Amniotic epithelial cell (primary cell): ENCODE measurements at regions not wholly inside any gene's neighbourhood (a gene's known extent, or its start where the extent isn't known, plus 50 kb on each side); places are given as distances from the start of the nearest gene placed in this dataset.

Source experiments
- DNase-seq: peaks from one replicate; pipeline ENCODE4 v3.0.0-alpha.2; 2010; ENCODE audit warnings: low read depth

- no peak for DNase-seq
Measured at GRCh38 chr5:174291162-174291561, 245.7 kb downstream of the NSG2 start.

DNA sequence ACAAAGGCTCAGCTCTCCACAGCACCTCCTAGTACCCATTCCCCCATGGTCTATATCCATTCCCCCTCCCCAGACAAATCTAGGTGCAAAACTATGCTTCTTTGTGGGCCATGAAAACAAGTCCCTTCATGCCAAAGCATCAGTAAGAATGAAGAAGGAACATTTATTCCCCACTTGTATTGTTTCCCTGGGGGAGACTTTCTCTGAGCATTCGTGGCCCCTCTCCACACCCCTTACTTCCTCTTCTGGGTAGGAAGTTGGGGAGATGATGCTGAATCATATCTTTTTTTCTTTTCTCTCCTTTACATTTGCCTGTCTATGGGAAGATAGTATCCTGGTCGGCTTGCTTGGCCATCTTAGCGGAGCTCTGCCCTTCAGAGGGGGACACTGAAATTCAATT, 246.8 kb downstream of the NSG2 start:
- no peak for DNase-seq

GRCh38 chr5:174293006-174293405, 247.5 kb downstream of the NSG2 start:
- DNase-seq = no peak

DNA sequence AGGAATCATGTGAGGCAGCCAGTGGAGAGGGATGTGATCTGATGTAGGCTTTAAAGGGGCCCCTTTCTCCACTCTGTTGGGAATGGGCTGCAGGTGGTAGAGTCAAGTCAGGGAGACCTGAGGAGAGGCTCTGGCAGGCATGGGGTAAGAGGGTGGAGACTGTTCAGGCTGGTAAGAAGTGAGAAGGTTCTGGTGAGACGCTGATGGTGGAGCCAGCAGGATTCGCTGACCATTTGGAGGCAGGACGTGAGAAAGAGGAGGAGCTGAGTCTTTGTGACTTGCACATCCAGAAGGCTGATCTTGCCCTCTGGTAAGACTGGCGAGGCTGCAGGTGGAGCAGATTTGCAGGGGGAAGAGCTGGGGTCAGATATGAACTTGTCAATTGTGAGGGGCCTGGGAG, 248.0 kb downstream of the NSG2 start:
- no peak for DNase-seq

DNA sequence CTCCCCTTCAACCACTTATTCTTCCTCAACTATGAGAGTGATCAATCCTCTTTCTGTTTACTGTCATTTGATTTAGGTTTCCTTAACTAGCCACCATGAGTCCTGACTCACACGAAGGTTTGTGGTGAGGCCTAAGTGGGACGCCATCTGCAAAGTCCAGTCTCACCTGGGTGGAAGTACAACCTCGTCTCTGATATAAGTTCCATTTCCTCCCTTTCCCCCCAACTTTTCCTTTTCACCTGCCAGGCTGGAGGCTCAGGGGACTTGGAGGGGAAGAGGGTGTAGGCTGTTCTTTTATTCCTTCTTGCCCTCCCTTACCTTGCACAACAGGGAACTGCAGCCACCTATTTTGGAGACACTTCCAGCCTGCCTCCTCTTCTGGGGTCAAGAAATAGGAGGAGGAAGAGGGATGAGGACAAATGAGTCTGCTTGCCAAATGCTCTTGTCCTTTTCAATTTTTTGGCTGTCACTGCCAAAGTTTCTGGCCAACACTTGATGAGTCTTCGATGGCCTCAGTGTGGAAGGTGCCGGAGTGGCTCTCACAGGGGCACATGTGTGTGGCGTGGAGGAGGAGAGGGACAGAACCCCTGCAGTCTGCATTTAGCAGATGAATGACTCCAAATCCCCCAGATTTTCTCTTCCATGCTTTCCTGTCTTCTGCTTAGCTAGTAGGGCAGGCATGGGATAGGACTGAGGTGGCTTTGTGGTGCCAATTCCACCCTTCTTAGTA, 249.6 kb downstream of the NSG2 start:
- no peak for DNase-seq

GRCh38 chr5:174295702-174296436, 250.4 kb downstream of the NSG2 start:
- no peak for DNase-seq

GRCh38 chr5:174300118-174300940, 254.8 kb downstream of the NSG2 start:
- no peak for DNase-seq

GRCh38 chr5:174300941-174301761, 255.6 kb downstream of the NSG2 start:
- DNase-seq = no peak

DNA sequence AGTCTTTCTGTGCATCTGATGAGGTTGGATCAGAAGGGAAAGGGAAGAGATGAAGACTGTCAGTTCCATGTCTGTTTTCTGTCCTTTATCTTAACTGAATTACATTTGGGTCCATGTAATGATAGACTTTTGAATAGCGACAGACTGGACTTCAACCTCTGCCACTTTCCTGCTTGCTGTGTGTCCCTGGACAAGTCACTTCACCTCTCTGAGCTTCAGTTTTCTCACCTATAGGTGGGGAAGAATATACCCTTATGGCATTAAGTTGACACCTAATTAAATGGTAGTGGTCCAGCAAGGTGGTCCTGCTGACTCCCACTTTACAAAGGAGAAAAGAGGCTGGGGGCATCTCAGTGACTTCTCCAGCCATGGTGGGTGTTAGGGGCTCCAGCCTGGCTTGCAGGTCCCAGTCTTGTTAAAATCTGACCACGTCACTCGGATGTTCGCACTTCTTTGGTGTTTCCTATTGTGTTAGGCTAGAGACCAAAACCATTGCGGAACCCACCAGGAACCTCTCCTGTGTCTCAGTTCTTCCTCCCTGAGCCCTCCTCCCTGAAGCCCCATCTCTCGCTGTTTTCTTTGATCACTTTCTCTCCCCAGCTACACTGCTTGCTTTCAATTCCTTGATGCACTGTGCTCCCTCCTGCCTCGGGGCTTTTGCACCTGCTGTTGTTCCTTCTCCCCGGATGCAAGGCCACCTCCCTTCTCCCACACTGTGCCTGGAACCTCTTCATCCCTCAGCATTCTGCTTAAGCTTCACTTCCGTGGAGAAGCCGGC, 256.5 kb downstream of the NSG2 start:
- DNase-seq = no peak

GRCh38 chr5:174303035-174303434, 257.5 kb downstream of the NSG2 start:
- DNase-seq = no peak

DNA sequence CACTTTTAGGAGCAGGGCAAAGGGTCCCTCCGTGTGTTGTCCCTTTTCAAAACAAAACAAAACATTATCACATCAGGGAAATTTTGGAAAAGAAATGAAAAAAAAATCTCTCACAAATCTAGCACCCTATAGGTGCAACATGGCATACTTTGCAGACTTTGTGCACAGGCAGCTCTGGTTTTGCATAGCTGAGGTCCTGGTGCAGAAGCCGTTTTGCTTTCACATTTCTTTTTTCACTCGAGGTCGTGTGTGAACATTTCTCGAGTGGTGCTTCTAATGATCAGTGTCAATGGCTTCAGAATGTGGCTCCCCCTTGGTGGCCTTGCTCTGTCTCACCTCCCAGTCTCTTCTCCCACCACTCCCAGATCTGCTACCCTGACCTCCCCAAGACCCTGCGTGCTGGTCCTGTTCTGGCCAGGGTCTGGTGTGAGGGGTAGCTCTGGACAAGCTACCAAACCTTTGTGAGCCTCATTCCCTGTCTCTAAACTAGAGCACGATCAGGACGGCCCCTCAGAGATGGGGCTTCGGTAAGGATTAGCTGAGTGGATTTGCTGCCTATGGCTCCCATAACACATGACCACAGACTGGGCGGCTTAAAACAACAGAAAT, 258.0 kb downstream of the NSG2 start:
- no peak for DNase-seq

DNA sequence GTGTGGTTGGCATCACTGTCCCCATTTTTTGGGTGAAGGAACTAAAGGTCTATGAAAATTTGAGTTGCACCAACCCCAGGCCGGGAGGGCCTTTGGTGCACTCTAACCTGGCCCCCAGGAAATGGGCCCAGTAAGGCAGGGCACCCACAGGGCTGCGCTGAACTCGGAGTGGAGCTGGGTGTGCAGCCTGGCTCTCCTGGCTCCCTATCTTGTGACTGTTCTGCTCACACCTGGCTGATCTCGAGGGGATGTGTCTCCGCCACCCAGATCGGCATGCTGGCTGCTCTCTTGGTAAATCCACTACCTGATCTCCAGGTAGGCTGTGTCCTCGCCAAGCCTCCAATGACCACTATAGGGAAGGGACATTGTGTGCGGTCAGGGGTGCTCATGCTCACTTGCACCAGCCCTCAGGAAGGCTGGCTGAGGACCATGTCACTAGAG, 259.8 kb downstream of the NSG2 start:
- DNase-seq = no peak

DNA sequence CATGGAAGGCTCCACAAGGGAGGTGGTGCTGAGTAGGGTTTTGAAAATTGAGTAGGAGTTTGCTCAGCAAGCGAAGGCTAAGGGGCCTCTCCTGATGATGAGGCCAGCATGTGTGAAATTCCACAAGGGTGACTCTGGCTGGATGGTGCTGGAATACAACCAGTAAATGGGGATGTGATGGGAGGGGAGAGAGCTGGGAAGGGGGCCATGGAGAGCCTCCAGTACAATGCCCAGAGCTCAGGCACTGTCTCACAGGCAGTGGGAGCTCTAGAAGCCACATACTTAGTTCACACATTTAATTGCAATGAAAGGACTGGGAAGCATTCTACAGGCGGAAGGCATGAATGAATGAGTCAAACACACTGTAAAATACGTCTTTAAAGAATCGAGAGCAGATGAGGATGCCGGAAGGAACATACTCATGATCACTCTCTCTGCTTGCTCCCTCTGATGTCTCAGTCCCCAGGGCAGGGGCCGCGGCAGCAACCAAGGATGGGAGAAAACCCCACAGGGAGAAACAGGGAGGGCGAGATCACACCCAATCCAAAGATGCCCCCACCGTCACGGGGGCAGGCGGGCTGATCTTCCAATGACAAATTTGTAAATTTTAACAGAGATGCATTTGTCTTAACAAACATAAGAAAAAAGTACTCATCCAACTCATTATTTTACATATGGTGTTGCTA, 261.0 kb downstream of the NSG2 start:
- DNase-seq = no peak

DNA sequence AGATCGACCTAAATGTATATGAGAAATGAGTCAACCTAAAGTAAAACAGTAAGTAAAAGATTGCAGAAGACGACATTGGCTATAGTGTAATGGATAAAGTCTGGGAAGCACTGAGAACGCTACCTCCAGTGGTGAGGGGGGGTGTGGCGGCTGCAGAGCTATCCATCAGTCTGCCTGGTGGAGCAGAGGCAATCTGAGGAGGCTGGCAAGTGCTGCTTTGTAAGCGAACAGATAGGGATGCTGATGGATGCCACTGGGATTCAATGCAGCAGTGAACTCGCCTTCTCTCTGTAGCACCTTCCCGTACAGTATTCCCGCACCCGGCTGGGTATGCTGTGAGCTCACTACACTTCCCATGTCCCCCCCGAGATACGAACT, 261.5 kb downstream of the NSG2 start:
- no peak for DNase-seq

DNA sequence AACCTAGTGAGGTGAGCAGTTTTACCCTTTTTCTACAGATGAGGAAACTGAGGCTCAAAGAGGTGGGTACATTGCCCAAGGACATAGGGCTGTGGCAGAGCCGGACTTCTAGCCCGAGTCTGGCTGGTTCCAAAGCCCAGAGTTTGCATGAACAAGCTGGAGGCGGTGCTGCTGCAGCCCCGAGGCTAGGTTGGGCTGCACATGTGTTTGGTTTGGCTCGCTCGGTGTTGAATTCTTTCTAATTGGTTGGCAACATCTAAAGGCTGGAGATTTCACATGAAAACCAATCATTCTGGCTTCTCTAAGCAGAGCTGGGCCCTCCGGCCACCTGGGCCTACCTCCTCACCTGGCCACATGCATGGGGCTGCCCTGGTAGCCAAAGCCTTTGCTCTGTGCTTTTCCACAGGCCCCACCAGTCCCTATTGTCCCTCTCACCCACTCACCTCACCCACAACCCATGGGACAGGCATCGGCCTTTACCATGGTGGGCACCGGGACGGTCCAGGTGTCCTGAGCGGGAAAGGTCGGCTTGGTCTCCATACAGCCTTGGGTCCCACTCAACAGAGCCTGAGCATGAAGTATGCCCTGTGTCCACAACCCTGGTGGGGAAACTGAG, 262.3 kb downstream of the NSG2 start:
- no peak for DNase-seq

GRCh38 chr5:174309131-174309795, 263.8 kb downstream of the NSG2 start:
- no peak for DNase-seq

DNA sequence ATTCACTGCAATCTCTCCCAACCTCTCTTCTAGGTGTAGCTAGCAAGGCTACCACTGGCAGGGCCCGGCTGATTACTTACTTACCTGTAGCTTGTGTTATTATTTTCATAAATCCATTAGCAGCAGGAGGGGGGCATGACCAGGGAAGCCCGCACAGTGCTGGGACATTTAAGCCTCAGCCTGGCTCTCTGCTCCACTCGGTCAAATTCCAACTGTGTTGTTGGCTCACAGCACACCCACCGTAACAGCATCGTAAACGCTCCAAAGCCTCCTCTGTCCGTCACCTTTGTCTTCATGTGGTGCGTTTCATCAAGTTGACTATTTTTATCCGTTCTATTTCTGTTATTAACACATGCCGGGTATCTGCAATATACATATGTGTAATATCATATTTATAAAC, 264.7 kb downstream of the NSG2 start:
- no peak for DNase-seq

DNA sequence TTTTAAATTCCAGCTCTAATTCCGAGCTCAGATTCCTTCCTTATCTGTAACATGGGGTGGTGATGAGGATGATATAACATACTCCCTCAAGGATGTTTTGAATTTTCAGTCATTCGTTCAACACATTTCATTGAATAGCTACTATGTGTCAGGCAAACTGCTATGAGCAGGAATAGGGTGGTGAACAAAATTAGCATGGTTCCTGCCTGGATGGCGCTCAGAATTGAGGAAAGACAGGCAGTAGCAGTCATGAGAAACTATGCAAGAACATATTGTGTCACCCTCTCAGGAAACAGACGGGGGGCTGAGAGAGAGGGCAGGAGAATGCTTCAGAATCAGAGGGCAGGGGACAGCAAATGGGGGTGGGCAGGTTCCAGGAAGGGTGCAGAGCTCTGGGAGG, 265.2 kb downstream of the NSG2 start:
- DNase-seq = no peak

DNA sequence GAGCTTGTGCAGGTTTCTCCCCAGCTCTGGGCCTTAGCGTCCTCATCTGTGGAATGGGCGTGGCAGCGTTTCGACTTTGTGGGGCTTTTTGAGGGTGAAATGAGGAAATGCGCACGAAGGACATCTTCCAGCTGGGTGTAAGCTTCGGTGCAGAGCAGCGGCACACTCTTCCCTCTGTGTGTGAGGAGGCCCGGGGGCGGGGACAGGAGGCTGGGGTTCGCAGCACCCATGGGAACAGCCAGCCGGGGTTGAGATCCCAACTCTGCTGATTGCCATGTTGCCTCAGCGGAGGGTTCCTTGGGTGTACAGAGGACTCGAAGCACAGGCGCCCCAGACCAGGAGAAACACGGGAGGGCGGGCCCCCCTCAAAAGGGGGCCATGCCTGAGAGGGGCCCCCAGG, 265.6 kb downstream of the NSG2 start:
- DNase-seq = no peak
